ENCODE measurements at regions not wholly inside any gene's neighbourhood (a gene's known extent, or its start where the extent isn't known, plus 50 kb on each side); places are given as distances from the start of the nearest gene placed in this dataset.
"Not testable (repeated sequence)": the region's sequence is repeated elsewhere in the genome, so short reads cannot be mapped to it uniquely, and the experiment has no call there.

DNA sequence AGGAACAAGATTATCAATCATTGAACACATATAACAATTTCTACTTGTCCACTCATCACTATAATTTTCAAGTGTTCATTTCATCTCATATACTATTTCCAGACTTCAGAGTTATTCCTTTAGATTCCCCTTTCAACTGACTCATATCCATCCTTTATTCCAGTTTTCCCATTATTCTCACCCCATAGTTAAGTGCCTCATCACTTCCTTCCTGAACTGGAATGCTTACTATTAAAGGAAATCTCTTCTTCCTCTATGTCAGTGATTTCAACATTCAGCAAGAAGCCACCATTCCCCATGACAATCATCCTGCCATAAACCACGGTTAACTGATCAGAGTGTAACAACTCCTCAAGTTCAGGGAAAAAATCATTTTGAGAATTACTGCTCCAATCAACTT is 198.9 kb downstream of the FBXO8 start:
- Mint-ChIP-seq H3K27me3 (peaks cover 6% of the 10 kb centered on the region), H3K27ac (no peak overlapping the region), H3K4me3 (no peak overlapping the region)

GRCh38 chr4:174080361-174080760 is 203.1 kb downstream of the FBXO8 start:
- Mint-ChIP-seq H3K27ac (no peak overlapping the region), H3K36me3 (ENCODE audit: low read depth) (no peaks in the 10 kb centered on the region), H3K27me3 (no peaks in the 10 kb centered on the region), H3K4me3 (no peak overlapping the region), H3K9me3 (no peaks in the 10 kb centered on the region), H3K4me1 (no peaks in the 10 kb centered on the region)
- intact Hi-C loops (cut with micrococcal nuclease): no loop called here
- DNase-seq: no peak

More for the DNA sequence above, 198.9 kb downstream of the FBXO8 start:
- intact Hi-C loops (cut with micrococcal nuclease): no loop called here
- Mint-ChIP-seq H3K36me3 (ENCODE audit: low read depth) (no peaks in the 10 kb centered on the region), H3K9me3 (no peaks in the 10 kb centered on the region), H3K4me1 (no peaks in the 10 kb centered on the region)
- no peak for DNase-seq

GRCh38 chr4:174071595-174071994 is 211.9 kb downstream of the FBXO8 start:
- no peaks in the 10 kb centered on the region for H3K9me3 Mint-ChIP-seq
- no peak overlapping the region for H3K4me3 Mint-ChIP-seq
- no peaks in the 10 kb centered on the region for H3K36me3 Mint-ChIP-seq (ENCODE audit: low read depth)
- no peak overlapping the region for H3K27ac Mint-ChIP-seq
- no peak for DNase-seq
- no peaks in the 10 kb centered on the region for H3K4me1 Mint-ChIP-seq
- intact Hi-C loops (cut with micrococcal nuclease): no loop called here
- no peaks in the 10 kb centered on the region for H3K27me3 Mint-ChIP-seq

DNA sequence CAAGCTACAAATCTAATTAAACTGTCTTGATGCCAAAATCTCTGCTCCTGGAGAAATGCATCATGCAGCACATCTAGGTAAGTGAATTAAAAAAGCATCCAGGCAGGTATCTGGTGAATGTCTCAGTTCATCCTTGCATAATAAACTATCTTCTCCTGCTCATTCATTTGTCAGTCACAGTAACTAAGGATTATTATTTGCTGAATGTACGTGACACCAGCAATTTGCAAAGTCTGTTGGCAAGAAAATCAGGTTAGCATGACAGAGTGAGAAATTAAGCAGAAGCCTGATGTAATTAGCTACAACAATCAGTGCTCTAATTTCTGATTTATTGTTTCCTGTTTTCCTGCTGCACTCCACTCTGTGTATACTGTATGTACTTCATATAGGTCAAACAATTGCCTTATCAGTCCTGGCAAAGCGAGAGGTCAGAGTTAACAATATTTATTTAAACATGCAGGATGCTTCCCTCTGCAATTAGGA is 213.6 kb downstream of the FBXO8 start:
- Mint-ChIP-seq H3K9me3 (no peaks in the 10 kb centered on the region), H3K4me1 (no peaks in the 10 kb centered on the region), H3K4me3 (no peak overlapping the region), H3K36me3 (ENCODE audit: low read depth) (no peaks in the 10 kb centered on the region), H3K27ac (no peak overlapping the region), H3K27me3 (no peaks in the 10 kb centered on the region)
- no peak for DNase-seq
- intact Hi-C loops (cut with micrococcal nuclease): no loop called here

DNA sequence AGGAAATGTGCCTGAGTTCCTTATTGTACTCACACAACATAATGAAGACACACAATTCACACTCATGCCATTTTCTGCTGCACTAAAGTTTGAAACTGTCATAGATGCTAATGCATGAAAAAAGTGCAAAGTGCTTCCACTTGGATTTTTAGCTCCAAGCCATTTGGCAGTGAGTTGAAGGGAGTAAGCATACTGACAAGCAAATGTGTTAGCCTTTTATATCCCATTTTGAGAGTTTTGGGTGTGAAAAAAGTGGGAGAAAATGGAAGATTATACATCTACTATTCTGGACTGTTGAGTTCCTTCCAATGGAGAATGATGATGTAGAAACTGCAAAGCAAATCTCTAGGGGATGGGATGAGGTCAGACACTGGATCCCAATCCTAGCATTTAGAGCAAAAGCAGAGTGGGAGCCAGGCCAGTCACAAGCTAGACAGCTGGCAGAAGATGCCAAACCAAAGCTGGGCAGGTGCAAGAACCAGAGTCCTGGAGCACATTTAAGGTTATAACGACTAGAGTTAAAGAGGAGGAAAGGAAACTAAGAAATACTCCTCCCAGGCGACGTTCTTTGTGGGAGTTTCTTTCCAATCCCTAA is 216.8 kb downstream of the FBXO8 start:
- no peak overlapping the region for H3K4me3 Mint-ChIP-seq
- H3K27me3 Mint-ChIP-seq: no peaks in the 10 kb centered on the region
- intact Hi-C loops (cut with micrococcal nuclease): no loop called here
- no peak for DNase-seq
- no peak overlapping the region for H3K27ac Mint-ChIP-seq
- H3K36me3 Mint-ChIP-seq (ENCODE audit: low read depth): no peaks in the 10 kb centered on the region
- no peaks in the 10 kb centered on the region for H3K4me1 Mint-ChIP-seq
- H3K9me3 Mint-ChIP-seq: no peaks in the 10 kb centered on the region

GRCh38 chr4:174062831-174063230 is 220.6 kb downstream of the FBXO8 start:
- no peak for DNase-seq
- H3K27ac Mint-ChIP-seq: no peak overlapping the region
- H3K27me3 Mint-ChIP-seq: no peaks in the 10 kb centered on the region
- intact Hi-C loops (cut with micrococcal nuclease): no loop called here
- peaks cover 3% of the 10 kb centered on the region for H3K4me1 Mint-ChIP-seq
- no peaks in the 10 kb centered on the region for H3K9me3 Mint-ChIP-seq
- no peaks in the 10 kb centered on the region for H3K36me3 Mint-ChIP-seq (ENCODE audit: low read depth)
- no peak overlapping the region for H3K4me3 Mint-ChIP-seq

GRCh38 chr4:174061026-174061425 is 222.4 kb downstream of the FBXO8 start:
- Mint-ChIP-seq H3K9me3 (no peaks in the 10 kb centered on the region), H3K4me3 (no peak overlapping the region), H3K36me3 (ENCODE audit: low read depth) (no peaks in the 10 kb centered on the region), H3K4me1 (peaks cover 3% of the 10 kb centered on the region), H3K27ac (no peak overlapping the region), H3K27me3 (no peaks in the 10 kb centered on the region)
- intact Hi-C loops (cut with micrococcal nuclease): no loop called here
- DNase-seq: no peak

- H3K4me3 Mint-ChIP-seq: no peak overlapping the region
- H3K27ac Mint-ChIP-seq: no peak overlapping the region
- H3K4me1 Mint-ChIP-seq: peaks cover 3% of the 10 kb centered on the region
- no peaks in the 10 kb centered on the region for H3K9me3 Mint-ChIP-seq
- intact Hi-C loops (cut with micrococcal nuclease): no loop called here
- H3K27me3 Mint-ChIP-seq: no peaks in the 10 kb centered on the region
- no peaks in the 10 kb centered on the region for H3K36me3 Mint-ChIP-seq (ENCODE audit: low read depth)
- no peak for DNase-seq
These were observed 224.6 kb downstream of the FBXO8 start for GRCh38 chr4:174058846-174059245.

DNA sequence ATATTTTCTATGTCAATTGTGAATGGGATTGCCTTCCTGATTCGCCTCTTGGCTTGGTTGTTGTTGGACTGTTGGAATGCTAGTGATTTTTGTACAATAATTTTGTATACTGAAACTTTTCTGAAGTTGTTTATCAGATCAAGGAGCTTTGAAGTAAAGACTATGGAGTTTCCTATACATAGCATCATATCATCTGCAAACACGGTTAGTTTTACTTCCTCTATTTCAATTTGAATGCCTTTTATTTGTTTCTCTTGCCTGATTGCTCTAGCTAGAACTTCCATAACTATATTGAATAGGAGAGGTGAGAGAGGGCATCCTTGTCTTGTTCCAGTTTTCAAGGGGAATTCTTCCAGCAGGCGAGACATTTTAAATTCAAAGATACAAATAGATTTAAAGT is 226.5 kb downstream of the FBXO8 start:
- peaks cover 3% of the 10 kb centered on the region for H3K4me1 Mint-ChIP-seq
- H3K27me3 Mint-ChIP-seq: no peaks in the 10 kb centered on the region
- DNase-seq: no peak
- no peak overlapping the region for H3K27ac Mint-ChIP-seq
- intact Hi-C loops (cut with micrococcal nuclease): no loop called here
- no peaks in the 10 kb centered on the region for H3K9me3 Mint-ChIP-seq
- H3K4me3 Mint-ChIP-seq: no peak overlapping the region
- no peaks in the 10 kb centered on the region for H3K36me3 Mint-ChIP-seq (ENCODE audit: low read depth)

GRCh38 chr4:174055344-174055743 is 228.1 kb downstream of the FBXO8 start:
- no peak for DNase-seq
- H3K4me3 Mint-ChIP-seq: no peak overlapping the region
- intact Hi-C loops (cut with micrococcal nuclease): no loop called here
- H3K27ac Mint-ChIP-seq: no peak overlapping the region
- H3K27me3 Mint-ChIP-seq: no peaks in the 10 kb centered on the region
- peaks cover 3% of the 10 kb centered on the region for H3K4me1 Mint-ChIP-seq
- no peaks in the 10 kb centered on the region for H3K9me3 Mint-ChIP-seq
- H3K36me3 Mint-ChIP-seq (ENCODE audit: low read depth): no peaks in the 10 kb centered on the region

DNA sequence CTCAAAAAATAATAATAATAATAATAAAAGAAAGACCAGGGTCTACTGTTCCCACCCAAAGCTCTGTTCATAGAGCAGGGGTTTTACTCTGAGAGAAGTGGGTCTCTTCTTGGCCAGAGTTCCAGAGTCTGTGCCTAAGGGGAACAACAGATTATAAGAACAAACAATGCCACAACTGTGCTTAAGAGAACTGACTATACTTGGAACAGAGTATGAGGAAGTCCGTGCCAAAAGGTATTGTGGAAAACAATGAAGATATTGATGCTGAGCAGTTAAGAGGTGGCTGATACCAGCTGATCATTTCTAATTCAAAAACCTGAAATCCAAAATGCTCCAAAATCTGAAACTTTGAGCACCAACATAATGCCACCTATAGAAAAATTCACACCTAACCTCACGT is 229.6 kb downstream of the FBXO8 start:
- intact Hi-C loops (cut with micrococcal nuclease): no loop called here
- no peak overlapping the region for H3K4me3 Mint-ChIP-seq
- no peaks in the 10 kb centered on the region for H3K27me3 Mint-ChIP-seq
- H3K36me3 Mint-ChIP-seq (ENCODE audit: low read depth): no peaks in the 10 kb centered on the region
- H3K9me3 Mint-ChIP-seq: no peaks in the 10 kb centered on the region
- peaks cover 3% of the 10 kb centered on the region for H3K4me1 Mint-ChIP-seq
- no peak overlapping the region for H3K27ac Mint-ChIP-seq
- no peak for DNase-seq

DNA sequence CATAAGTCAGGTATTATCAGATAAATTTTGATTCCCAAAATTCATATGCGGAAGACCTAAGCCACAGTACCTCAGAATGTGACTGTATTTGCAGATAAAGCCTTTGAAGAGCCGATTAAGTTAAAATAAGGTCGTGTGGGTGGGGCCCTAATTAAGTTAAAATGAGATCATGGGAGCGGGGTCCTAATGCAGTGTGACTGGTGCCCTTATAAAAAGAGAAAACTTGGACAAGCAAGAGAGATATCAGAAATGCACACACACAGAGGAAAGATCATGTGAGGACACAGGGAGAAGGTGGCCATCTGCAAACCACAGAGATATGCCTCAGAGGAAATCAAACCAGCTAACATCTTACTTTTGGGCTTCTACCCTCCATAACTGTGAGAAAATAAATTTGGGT is 236.1 kb downstream of the FBXO8 start:
- intact Hi-C loops (cut with micrococcal nuclease): no loop called here
- Mint-ChIP-seq H3K4me1 (no peaks in the 10 kb centered on the region), H3K4me3 (no peak overlapping the region)

GRCh38 chr4:174045829-174046228 is 237.6 kb downstream of the FBXO8 start:
- intact Hi-C loops (cut with micrococcal nuclease); H3K4me3 Mint-ChIP-seq; H3K4me1 Mint-ChIP-seq; DNase-seq; H3K27me3 Mint-ChIP-seq; H3K9me3 Mint-ChIP-seq; H3K27ac Mint-ChIP-seq; H3K36me3 Mint-ChIP-seq (ENCODE audit: low read depth): not testable (repeated sequence)

More for the DNA sequence above, 236.1 kb downstream of the FBXO8 start:
- no peaks in the 10 kb centered on the region for H3K36me3 Mint-ChIP-seq (ENCODE audit: low read depth)
- peaks cover 6% of the 10 kb centered on the region for H3K9me3 Mint-ChIP-seq
- no peak for DNase-seq
- H3K27me3 Mint-ChIP-seq: no peaks in the 10 kb centered on the region
- no peak overlapping the region for H3K27ac Mint-ChIP-seq

DNA sequence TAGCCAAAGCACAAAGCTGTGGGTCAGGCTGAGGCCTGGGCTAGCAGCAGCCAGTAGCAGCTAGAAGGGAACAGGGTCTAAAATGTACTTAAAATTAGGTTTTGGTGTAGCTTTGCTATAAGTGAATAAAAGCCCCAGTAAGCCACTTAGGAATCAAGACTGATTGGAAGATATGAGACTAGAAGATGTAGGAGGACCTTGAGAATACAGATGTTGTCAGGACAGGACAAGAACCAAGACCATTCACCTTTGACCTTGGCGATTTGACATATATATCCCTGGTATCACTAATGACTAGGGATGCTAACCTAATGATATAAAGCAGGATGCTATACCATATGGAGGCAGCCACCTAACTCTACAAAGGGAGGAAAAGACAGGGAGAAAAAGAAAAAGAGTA is 238.1 kb downstream of the FBXO8 start:
- intact Hi-C loops (cut with micrococcal nuclease): no loop called here
- Mint-ChIP-seq H3K9me3 (peaks cover 6% of the 10 kb centered on the region), H3K27ac (no peak overlapping the region), H3K27me3 (no peaks in the 10 kb centered on the region), H3K4me1 (no peaks in the 10 kb centered on the region), H3K4me3 (no peak overlapping the region), H3K36me3 (ENCODE audit: low read depth) (no peaks in the 10 kb centered on the region)
- DNase-seq: no peak

DNA sequence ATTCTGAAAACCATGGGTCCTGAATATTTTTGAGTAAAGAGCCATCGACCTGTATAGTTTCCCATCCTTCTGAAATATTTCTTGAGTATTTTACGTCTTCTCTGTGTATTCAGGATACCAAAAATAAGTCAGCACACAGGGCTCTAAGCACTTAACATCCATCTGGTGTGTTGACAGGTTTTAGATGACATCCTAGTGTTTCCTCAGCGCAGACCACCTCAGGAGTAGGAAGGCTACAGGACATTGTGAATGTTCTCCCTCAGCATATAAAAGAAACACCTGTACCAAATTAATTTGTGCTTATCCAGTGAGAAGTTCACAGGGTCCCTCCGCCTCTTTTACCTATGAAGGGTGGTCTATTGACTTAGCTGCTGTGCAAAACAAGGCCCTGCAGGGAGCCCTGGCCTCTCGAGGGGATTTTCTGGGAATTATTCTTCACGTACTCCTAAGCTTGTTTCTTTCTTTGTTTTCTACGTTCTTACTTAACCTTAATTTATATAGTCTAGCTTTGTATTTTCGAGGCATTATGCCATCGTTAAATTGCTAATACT is 241.8 kb downstream of the FBXO8 start:
- Mint-ChIP-seq H3K36me3 (ENCODE audit: low read depth) (no peaks in the 10 kb centered on the region), H3K27ac (no peak overlapping the region), H3K4me3 (no peak overlapping the region), H3K4me1 (no peaks in the 10 kb centered on the region), H3K27me3 (no peaks in the 10 kb centered on the region), H3K9me3 (peaks cover 6% of the 10 kb centered on the region)
- DNase-seq: no peak
- intact Hi-C loops (cut with micrococcal nuclease): no loop called here

All from activated CD4-positive, alpha-beta T cell treated with anti-CD3 and anti-CD28 coated beads, Interleukin-2, amount 10 ng/mL, durations not matched to agents 24 days and 14 days (primary cell).